Middle frontal gyrus (tissue), 1 donor: ENCODE measurements at regions not wholly inside any gene's neighbourhood (a gene's known extent, or its start where the extent isn't known, plus 50 kb on each side); places are given as distances from the start of the nearest gene placed in this dataset.
"Not testable (repeated sequence)": the region's sequence is repeated elsewhere in the genome, so short reads cannot be mapped to it uniquely, and the experiment has no call there.

Source experiments
- DNase-seq: peaks from one replicate; pipeline ENCODE4 v3.0.0-alpha.2; 2015; ENCODE audit warnings: low spot score; ENCODE audit errors: extremely low spot score

DNA sequence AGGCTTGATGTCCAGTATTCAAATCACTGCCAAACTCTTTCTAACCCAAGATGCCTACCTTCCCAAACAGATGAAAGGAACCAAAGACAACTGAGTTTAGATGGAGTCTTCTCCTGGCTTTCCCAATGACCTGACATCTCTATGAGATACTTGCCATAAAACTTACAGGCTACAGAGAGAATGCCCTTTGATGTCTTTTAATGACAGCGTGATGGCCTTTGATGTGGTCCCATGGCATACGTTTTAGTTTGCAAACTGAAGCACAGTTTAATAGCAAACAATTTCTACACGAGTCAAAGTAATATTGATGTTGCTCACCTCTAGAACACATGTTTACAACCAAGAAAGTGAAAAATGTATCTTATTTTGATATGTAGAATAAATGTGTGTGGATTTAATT lies 73.2 kb downstream of the ZIC4 start:
- DNase-seq: no peak

DNA sequence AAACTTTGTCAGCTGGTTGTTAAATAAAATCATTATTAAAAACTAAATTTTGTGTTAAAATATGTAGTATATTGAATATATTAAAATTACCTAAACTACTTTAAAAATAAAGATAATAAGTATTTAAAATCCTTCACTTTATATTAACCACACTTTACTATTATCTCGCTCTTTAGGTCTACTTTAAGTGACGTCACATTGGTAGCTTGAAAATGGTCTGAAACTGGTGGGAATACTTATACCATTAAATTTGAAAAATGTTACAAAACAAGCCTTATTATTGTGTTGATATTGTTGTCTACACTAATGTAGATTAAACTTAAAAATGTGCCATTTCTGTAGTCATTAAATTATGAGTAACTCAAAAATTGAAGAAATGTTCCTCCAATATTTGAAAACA lies 77.6 kb downstream of the ZIC4 start:
- no peak for DNase-seq

- no peak for DNase-seq
Observed at GRCh38 chr3:147324356-147324755, 82.0 kb downstream of the ZIC4 start.

DNA sequence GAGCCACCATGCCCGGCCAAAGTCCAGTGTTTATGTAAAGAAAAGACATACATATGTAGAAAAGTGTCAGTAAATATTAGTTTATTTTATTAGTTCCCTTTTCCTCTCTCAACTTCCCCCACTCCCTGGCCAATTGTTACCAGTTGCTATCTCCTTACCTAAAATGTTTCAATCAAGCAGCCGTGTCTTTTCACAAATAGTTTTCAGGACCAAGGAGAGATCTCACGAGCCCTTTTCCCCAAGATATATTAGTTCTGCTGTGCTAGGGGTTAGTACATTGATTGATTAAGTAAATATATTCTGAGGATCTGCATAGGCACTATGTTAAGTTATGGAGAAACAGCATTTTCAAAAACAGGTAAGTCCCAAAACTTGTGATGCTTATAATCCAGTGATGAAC lies 87.4 kb downstream of the ZIC4 start:
- DNase-seq: no peak

DNA sequence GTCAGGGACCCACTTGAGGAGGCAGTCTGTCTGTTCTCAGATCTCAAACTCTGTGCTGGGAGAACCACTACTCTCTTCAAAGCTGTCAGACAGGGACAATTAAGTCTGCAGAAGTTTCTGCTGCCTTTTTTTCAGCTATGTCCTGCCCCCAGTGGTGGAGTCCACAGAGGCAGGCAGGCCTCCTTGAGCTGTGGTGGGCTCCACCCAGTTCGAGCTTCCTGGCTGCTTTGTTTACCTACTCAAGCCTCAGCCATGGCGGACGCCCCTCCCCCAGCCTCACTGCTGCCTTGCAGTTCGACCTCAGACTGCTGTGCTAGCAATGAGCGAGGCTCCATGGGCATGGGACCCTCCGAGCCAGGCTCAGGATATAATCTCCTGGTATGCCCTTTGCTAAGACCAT lies 89.3 kb downstream of the ZIC4 start:
- not testable (repeated sequence) for DNase-seq

GRCh38 chr3:147313513-147313912 lies 92.8 kb downstream of the ZIC4 start:
- DNase-seq: no peak

DNA sequence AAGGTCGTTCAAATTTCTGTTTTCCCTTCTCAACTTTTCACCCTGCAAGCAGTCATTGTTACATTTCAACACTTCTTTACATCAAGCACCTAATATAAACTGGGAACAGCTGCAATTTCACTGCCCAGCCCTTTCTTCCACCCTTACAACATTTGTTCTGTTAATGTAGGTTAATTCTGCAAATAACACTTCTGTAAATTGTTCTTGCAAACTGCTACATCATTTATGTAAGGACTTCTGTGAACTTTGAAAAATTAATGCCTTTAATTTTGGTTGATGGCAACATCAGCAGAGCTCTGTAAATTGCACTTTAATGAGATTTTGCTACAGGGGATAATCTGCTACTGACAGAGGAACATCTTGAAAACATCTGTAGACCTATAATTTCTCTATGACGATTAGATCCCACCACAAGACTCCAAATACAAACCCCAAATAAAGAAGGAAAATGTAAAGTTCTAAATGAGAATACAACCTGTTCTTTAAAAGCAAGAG lies 93.5 kb downstream of the ZIC4 start:
- DNase-seq: no peak

DNA sequence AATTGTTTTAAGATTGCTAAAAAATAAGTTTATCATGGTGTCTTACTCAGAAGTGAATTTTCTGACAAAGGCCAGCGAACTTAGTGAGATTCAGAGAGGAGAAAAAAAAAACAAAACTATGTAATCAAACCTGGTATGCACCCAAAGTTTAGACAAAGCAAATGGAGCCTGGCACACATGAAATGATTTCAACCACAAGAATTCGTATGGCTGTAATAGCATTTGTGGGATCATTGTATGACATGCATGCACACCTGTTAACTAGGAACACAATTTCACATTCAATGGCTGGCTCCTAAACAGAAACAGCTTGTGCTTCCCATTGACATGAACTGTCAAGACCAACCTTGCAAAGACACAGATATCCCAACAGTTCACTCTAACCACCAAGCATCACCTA lies 94.6 kb downstream of the ZIC4 start:
- DNase-seq: no peak

- no peak for DNase-seq
Observed at GRCh38 chr3:147305533-147306250, 100.7 kb downstream of the ZIC4 start.

DNA sequence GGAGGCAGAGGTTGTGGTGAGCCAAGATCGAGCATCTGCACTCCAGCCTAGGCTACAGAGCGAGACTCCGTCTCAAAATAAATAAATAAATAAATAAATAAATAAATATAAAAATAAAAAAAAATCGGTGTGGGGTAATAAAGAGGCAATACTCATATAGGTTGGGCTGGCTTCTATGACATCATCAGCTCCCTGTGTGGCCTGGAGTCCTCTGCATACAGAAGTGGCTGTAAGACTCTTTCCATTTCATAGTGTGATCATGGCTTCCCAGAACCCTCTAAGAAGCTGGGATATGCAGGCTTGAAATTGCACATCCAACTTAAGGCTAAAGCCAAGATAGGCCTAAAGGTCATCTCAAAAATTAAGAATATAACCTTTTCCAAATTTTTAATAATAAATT lies 101.6 kb downstream of the ZIC4 start:
- DNase-seq: no peak

GRCh38 chr3:147301781-147302180 lies 104.6 kb downstream of the ZIC4 start:
- no peak for DNase-seq

DNA sequence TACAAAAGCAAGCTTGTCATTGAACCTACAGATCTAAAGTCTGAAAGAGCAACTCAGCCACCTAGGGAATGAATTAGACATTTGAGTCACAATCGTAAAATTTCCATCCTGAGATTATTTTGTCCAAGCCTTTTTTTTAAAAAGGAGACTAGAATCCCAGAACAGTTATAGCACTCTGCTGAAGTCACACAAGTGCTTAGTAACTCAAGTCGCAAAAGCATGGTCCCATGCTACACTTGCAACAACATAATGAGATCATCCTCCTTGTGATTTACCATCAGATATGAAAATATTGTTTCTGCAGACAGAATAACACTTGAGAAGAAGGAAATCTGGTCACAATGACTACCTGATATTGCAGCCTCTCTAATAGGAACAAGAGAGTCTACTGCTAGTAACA lies 106.7 kb downstream of the ZIC4 start:
- no peak for DNase-seq

DNA sequence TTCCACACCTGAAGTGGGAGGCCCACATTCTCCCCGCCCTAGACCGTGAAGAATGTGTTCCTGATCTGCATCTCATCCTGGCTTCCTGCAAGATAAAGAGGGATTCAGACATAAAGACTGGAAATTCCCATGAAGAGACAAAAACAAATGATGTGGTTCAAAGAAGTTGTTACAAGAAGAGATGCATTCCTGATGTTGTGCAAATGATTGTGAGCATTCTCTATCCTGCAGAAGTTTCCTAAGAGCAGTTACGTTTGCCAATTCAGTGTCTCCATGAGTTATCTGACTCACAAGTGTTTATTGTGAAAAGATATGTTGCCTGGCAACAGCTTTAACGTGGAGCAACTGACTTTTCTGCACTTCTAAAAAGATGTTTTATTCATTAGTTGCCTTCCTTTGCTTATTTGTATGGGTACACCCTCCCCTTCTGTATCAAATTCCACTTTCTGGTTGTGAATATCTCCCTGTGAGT lies 107.8 kb downstream of the ZIC4 start:
- DNase-seq: no peak

DNA sequence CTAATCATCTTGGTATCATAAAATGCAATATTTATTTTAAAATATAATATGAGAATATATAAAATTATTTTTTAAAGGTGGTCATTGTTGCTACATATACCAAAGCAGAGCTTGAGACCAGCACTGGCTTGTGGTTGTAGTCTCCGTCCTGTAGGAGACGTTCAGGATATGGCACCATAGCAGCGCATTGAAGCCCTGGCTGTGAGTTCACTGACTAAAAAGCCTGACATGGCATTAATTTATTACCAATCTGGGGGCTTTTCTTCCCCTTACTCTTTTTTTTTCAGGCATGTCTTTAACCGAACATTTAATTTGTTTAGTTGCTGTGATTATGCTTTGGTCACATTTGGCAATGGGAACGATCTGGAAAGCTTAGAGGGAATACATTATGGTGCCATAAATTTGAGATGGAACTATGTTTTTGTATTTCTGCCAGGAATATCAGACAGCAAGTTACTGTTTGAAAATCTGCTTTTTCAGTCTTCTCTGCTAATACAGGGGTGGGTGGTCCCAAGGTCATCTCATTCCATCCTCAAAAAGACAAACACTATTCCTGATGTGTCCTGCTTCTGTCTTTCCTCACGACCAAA lies 108.5 kb downstream of the ZIC4 start:
- no peak for DNase-seq

GRCh38 chr3:147287370-147287769 lies 119.0 kb downstream of the ZIC4 start:
- DNase-seq: not testable (repeated sequence)

- DNase-seq: no peak
Observed at GRCh38 chr3:147269907-147270306, 136.4 kb downstream of the ZIC4 start.

DNA sequence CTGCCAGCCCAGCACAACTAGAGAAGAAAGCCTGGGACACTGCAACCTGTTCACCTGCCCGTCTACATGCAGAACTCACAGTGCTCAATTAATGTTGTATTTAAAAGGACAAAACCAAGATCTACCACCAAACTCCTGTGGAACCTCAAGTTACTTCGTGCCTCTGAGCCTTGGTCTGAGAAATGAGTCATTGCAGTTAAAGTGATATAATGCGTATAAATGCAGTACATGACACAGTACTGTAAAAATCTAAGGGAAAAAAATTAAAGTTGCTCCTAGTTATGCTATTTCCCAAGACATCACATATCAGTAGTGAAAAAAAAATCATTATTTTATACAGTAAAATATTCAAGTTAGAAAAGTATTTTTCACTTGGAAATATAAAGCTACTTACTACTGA lies 138.9 kb downstream of the ZIC4 start:
- no peak for DNase-seq

DNA sequence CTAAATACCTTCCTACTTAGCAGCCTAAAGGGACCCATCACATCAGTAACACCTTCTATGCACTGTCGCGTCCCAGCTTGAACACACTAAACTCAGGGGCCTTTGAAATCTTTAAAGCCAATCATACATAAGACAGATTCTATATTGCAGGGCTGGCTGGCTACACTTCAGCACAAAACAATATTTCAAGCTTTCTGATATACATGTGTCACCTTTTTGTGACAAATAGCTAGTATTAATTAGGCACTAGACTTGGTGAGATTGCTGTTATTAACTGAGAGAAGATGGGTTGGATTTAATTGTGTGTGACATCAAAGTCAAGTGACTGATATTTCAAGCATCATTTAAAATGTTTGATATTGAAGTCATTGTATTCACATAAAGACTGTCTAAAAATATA lies 148.4 kb downstream of the ZIC4 start:
- no peak for DNase-seq

GRCh38 chr3:147256739-147257138 lies 149.6 kb downstream of the ZIC4 start:
- DNase-seq: no peak

DNA sequence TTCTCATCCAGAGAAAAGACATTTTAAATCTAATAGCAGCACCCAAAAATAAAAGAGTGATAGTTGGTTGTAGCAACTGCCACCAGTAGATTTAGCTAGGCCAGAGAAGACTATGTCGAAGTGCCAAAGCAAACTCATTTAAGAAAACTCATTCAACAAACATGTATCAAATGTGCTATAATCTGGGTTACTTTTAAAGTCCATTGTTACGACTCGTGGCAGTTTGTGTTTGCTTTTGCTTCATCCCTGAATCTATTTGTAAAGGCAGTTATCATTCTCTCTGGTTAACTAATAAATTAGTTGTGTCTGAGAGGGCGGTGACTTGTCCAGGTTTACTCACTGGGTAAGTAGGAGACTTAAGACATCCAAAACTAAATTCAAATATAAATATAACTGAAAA lies 159.4 kb downstream of the ZIC4 start:
- DNase-seq: no peak

DNA sequence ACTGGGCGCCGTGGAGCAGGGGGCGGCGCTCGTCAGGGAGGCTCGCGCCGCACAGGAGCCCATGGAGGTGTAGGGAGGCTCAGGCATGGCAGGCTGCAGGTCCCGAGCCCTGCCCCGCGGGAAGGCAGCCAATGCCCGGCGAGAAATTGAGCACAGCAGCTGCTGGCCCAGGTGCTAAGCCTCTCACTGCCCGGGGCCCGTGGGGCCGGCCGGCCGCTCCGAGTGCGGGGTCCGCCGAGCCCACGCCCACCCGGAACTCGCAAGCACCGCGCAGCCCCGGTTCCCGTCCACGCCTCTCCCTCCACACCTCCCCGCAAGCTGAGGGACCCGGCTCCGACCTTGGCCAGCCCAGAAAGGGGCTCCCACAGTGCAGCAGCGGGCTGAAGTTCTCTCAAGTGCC lies 160.7 kb downstream of the ZIC4 start:
- not testable (repeated sequence) for DNase-seq

GRCh38 chr3:147245022-147245421 lies 161.3 kb downstream of the ZIC4 start:
- DNase-seq: not testable (repeated sequence)

DNA sequence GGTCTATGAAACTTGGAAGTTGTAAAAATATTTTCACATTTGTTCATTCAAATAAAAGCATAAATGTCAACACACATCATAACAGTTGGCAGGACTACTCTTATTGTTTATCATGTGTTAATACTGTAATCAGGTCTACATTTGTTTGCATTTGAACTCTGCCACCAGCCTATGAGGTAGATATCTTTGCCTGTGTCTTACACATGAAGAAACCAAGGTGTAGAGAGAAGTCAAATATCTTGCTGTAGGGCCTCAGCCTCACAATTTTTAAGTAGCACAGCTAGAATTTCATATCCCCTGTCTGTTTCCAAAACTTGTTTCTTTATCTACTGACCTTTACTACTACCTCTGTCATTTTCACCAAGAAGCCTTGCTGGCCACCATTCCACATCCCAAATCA lies 161.9 kb downstream of the ZIC4 start:
- DNase-seq: no peak
